ENCODE measurements at regions not wholly inside any gene's neighbourhood (a gene's known extent, or its start where the extent isn't known, plus 50 kb on each side); places are given as distances from the start of the nearest gene placed in this dataset.
"Not testable (repeated sequence)": the region's sequence is repeated elsewhere in the genome, so short reads cannot be mapped to it uniquely, and the experiment has no call there.

DNA sequence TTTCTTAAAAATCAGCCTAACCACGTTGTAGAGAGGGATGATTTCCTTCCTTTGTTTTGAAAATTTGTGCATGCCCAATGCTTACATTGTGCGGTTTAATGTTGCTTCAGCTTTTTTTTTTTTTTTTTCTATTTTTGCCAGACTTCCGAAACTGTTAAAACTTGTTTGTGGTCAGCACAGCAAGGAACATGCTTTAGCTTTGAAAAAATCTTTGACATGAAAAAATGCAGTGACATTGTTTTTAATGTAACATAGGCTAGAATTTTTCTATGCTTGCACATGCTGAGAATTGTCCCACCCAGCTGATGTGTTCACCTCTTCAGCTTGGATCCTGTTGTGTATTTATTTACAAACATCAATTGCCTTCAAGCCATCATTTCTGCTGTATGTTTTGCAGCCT, 1375.9 kb downstream of the FOXD4L5 start:
- not testable (repeated sequence) for TF ChIP-seq CHD1 (IDR thresholded peaks at IDR 0.05; ENCODE audit: low read length); CBX2 (IDR thresholded peaks at IDR 0.05; ENCODE audit: insufficient read depth, low read length, poor library complexity, severe bottlenecking); CBX1 (IDR thresholded peaks at IDR 0.05; ENCODE audit: low read depth); TEAD1 (CRISPR knock-in tag; IDR thresholded peaks at IDR 0.05); ZBTB8A (IDR thresholded peaks at IDR 0.05; ENCODE audit: partially characterized antibody); POLR2A (conservative IDR thresholded peaks at IDR 0.05)
